Bronchial epithelial cell (primary cell): ENCODE measurements at regions not wholly inside any gene's neighbourhood (a gene's known extent, or its start where the extent isn't known, plus 50 kb on each side); places are given as distances from the start of the nearest gene placed in this dataset.

ENCODE experiments used
- DNase-seq: peaks from one replicate; pipeline ENCODE4 v3.0.0-alpha.2; 2010; ENCODE audit warnings: low read depth
- FAIRE-seq: peaks from 2 replicates; lab custom pipeline; 2011; peaks lifted over from hg19 to GRCh38; lab: Jason Lieb, UNC
- H3K27me3 ChIP-seq: 2 replicates; pipeline ENCODE4 v1.5.1; 2011; ENCODE audit warnings: low read length; ENCODE audit not compliant: control insufficient read depth, insufficient read depth
- H3K36me3 ChIP-seq: 2 replicates; pipeline ENCODE4 v1.5.1; 2011; ENCODE audit warnings: low read length; ENCODE audit not compliant: control insufficient read depth, insufficient read depth
- H3K4me3 ChIP-seq: 2 replicates; pipeline ENCODE4 v1.5.1; 2011; ENCODE audit warnings: mild to moderate bottlenecking, low read depth, low read length, control low read depth
- TF ChIP-seq, protein P1 (sequence below): IDR thresholded peaks from 2 replicates; pipeline ENCODE4 v1.5.1; 2011; ENCODE audit warnings: mild to moderate bottlenecking, moderate library complexity, low read length, control low read depth, inconsistent platforms; ENCODE audit not compliant: insufficient read depth, severe bottlenecking

DNA sequence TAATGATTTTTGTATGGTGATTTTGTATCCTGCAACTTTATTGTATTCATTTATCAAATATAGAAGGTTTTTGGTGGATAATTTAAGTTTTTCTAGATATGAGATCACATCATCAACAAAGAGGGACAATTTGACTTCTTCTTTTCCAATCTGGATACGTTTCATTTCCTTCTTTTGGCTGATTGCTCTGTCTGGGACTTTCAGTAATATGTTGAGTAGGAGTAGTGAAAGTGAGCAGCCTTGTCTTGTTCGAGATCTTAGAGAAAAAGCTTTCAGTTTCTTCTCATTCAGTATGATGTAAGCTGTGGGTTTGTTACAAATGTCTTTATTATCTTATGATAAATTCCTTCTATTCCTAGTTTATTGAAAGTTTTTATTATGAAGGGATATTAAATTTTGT lies 352.0 kb upstream of the DACH1 start:
- TF ChIP-seq, protein P1, sequence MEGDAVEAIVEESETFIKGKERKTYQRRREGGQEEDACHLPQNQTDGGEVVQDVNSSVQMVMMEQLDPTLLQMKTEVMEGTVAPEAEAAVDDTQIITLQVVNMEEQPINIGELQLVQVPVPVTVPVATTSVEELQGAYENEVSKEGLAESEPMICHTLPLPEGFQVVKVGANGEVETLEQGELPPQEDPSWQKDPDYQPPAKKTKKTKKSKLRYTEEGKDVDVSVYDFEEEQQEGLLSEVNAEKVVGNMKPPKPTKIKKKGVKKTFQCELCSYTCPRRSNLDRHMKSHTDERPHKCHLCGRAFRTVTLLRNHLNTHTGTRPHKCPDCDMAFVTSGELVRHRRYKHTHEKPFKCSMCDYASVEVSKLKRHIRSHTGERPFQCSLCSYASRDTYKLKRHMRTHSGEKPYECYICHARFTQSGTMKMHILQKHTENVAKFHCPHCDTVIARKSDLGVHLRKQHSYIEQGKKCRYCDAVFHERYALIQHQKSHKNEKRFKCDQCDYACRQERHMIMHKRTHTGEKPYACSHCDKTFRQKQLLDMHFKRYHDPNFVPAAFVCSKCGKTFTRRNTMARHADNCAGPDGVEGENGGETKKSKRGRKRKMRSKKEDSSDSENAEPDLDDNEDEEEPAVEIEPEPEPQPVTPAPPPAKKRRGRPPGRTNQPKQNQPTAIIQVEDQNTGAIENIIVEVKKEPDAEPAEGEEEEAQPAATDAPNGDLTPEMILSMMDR = no peak
- no peak for FAIRE-seq
- no peak for DNase-seq
- H3K36me3 ChIP-seq = no peaks in the 10 kb centered on the region
- H3K4me3 ChIP-seq = no peak overlapping the region
- H3K27me3 ChIP-seq = no peaks in the 10 kb centered on the region

DNA sequence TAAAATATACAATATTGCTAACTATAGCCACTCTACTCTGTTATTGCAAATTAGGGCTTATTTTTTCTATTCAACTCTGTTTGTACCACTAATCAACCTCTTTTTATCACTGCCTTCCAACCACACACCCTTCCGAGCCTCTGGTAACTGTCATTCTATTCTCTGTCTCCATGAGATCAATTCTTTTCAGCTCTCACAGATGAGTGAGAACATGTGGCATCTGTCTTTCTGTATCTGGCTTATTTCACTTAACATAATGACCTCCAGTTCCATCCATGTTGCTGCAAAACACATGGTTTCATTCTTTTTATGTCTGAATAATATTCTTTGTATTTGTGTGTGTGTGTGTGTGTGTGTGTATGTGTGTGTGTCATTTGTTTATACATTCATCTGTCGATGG lies 350.1 kb upstream of the DACH1 start:
- Histone ChIP-seq H3K36me3 (no peaks in the 10 kb centered on the region), H3K27me3 (no peaks in the 10 kb centered on the region), H3K4me3 (no peak overlapping the region)
- FAIRE-seq (no peak), DNase-seq (no peak)
- TF ChIP-seq, protein P1 = no peak

DNA sequence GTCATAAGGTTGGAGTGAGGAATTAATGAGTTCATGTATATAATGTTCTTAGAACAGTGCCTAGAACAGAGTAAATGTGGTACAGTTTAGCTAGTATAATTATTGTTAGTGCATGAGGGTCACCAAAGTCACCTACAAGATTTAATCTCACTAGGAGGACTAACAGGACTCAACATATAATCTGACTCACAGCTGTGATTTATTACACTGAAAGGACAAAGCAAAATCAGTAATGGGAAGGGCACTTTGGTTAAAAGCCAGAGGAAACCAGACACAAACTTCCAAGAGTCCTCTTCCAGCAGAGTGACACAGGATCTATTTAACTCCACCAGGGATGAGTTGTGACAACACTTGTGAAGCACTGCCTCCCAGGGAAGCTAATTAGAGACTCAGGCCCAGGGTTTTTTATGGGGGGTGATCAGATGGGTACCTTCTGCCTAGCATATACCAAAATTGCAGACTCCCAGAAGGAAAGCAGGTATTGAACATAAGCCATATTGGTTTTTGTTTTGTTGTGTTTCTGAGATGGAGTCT lies 341.2 kb upstream of the DACH1 start:
- Histone ChIP-seq H3K27me3 (no peaks in the 10 kb centered on the region), H3K36me3 (no peaks in the 10 kb centered on the region), H3K4me3 (no peak overlapping the region)
- DNase-seq (no peak), FAIRE-seq (no peak)
- TF ChIP-seq, protein P1 = no peak

DNA sequence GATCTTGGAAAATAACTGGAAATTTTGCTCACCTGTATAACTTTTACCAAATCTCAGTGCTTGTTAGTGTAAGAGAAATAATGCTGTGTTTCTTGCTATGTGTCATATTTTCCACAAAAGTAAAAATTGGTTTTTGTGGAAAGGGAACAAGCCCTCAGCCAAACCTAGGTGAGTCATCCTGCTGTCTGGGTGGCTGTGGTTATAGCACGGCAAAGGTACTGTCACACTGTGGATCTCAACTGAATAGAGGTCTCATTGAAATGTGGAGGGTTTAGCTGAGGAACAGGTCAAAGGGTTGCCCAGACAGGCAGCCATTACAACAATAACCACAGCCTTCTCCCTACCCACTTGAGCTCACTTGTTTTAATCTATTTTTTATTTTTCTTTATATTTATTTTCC lies 338.8 kb upstream of the DACH1 start:
- H3K36me3 ChIP-seq = no peaks in the 10 kb centered on the region
- TF ChIP-seq, protein P1 = no peak
- peak; percentile 44 for DNase-seq
- FAIRE-seq = no peak
- no peak overlapping the region for H3K4me3 ChIP-seq
- no peaks in the 10 kb centered on the region for H3K27me3 ChIP-seq

DNA sequence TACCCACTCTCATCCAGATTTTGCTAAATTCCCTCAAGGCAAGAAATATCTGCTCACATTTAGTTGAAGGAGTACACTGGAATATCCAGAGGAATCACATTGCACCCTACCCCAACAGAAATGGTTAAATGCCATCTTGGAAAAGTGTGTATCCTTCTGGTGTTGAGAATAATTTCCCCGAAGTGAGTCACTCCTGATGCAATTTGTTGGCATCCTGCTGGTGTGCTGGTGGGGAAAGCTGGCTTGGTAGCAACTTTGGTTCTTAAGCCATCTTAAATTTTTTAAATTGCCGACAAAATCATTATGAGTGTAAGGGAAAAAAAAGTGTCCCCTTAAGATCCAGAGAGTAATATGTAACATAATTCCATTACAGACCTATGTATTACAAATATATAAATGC lies 337.3 kb upstream of the DACH1 start:
- no peak for FAIRE-seq
- TF ChIP-seq, protein P1 = no peak
- Histone ChIP-seq H3K4me3 (no peak overlapping the region), H3K36me3 (no peaks in the 10 kb centered on the region), H3K27me3 (no peaks in the 10 kb centered on the region)
- peak; percentile 55 for DNase-seq

DNA sequence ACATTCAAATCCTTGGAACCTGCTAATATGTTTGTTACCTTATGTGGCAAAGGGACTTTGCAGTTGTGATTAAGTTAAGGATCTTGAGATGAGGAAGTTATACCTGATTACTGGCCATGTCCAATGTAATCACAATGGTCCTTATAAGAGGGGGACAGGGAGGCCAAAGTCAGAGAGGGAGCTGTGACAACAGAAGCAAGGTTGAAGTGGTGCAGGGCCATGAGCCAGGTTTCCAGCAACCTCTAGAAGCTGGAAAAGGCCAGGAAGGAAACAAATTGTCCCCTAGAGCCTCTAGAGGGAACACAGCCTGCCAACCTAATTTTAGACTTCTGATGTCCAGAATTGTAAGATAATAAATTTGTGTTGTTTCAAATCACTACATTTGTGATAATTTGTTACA lies 334.7 kb upstream of the DACH1 start:
- no peak for DNase-seq
- Histone ChIP-seq H3K4me3 (no peak overlapping the region), H3K27me3 (no peaks in the 10 kb centered on the region), H3K36me3 (no peaks in the 10 kb centered on the region)
- FAIRE-seq = no peak
- TF ChIP-seq, protein P1 = no peak
